Osteocyte (in vitro differentiated cells): ENCODE measurements at regions not wholly inside any gene's neighbourhood (a gene's known extent, or its start where the extent isn't known, plus 50 kb on each side); places are given as distances from the start of the nearest gene placed in this dataset.
"Not testable (repeated sequence)": the region's sequence is repeated elsewhere in the genome, so short reads cannot be mapped to it uniquely, and the experiment has no call there.

Source experiments
- DNase-seq: peaks from one replicate; pipeline ENCODE4 v3.0.0; 2021; ENCODE audit warnings: mixed read lengths; ENCODE audit not compliant: unreplicated experiment; ENCODE audit errors: extremely low spot score
- H3K27ac Mint-ChIP-seq: one replicate; pipeline ENCODE4 v1.8.0; 2021; ENCODE audit warnings: mild to moderate bottlenecking, mixed read lengths; ENCODE audit not compliant: unreplicated experiment
- H3K27me3 Mint-ChIP-seq: one replicate; pipeline ENCODE4 v1.8.0; 2021; ENCODE audit warnings: mixed read lengths; ENCODE audit not compliant: unreplicated experiment
- H3K36me3 Mint-ChIP-seq: one replicate; pipeline ENCODE4 v1.8.0; 2021; ENCODE audit warnings: mixed read lengths; ENCODE audit not compliant: unreplicated experiment
- H3K4me1 Mint-ChIP-seq: one replicate; pipeline ENCODE4 v1.8.0; 2021; ENCODE audit warnings: mixed read lengths; ENCODE audit not compliant: unreplicated experiment
- H3K4me3 Mint-ChIP-seq: one replicate; pipeline ENCODE4 v1.8.0; 2021; ENCODE audit warnings: mild to moderate bottlenecking, moderate library complexity, mixed read lengths; ENCODE audit not compliant: unreplicated experiment
- H3K9me3 Mint-ChIP-seq: one replicate; pipeline ENCODE4 v1.8.0; 2021; ENCODE audit warnings: mixed read lengths; ENCODE audit not compliant: unreplicated experiment
- TF ChIP-seq, protein P1 (sequence below): fragments of 200-600 bp; sonication (generic); IDR thresholded peaks from 2 replicates; pipeline ENCODE4 v1.5.0; 2021; ENCODE audit warnings: antibody characterized with exemption, mild to moderate bottlenecking, moderate library complexity

DNA sequence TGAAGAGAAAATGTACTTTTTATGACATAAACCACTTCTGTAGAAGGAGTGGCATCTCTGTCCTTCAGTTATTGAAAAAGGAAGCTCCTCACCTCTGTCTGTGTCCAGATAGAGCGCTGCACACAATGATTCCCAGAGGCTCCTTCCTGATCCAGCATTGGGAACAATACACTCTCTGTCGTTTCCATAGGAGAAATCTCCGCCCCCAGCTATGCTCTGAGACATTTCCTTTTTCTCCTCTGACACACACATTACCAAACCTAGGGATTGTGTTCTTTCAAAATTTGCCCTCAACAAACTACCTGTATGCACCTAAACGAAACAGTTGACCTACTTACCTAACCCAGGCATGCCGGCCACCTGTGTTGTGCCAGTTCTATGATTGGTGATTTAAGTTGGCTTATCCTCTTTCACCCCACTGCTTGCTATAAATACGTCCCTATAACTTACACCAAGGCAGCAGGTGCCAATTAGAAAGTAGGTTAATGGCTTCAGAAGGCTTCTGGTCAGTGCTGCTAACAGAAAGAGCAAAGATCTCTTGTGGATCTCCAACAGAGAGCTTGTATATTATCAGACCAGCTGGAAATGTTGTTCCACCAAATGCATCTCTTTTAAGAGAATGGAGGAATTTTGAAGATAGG lies 140.1 kb upstream of the JCAD start:
- DNase-seq = no peak
- H3K27ac Mint-ChIP-seq = no peak overlapping the region
- H3K9me3 Mint-ChIP-seq = peaks cover 8% of the 10 kb centered on the region
- H3K4me1 Mint-ChIP-seq = no peaks in the 10 kb centered on the region
- TF ChIP-seq, protein P1, sequence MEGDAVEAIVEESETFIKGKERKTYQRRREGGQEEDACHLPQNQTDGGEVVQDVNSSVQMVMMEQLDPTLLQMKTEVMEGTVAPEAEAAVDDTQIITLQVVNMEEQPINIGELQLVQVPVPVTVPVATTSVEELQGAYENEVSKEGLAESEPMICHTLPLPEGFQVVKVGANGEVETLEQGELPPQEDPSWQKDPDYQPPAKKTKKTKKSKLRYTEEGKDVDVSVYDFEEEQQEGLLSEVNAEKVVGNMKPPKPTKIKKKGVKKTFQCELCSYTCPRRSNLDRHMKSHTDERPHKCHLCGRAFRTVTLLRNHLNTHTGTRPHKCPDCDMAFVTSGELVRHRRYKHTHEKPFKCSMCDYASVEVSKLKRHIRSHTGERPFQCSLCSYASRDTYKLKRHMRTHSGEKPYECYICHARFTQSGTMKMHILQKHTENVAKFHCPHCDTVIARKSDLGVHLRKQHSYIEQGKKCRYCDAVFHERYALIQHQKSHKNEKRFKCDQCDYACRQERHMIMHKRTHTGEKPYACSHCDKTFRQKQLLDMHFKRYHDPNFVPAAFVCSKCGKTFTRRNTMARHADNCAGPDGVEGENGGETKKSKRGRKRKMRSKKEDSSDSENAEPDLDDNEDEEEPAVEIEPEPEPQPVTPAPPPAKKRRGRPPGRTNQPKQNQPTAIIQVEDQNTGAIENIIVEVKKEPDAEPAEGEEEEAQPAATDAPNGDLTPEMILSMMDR = no peak
- no peak overlapping the region for H3K4me3 Mint-ChIP-seq
- H3K36me3 Mint-ChIP-seq = peaks cover 2% of the 10 kb centered on the region
- H3K27me3 Mint-ChIP-seq = peaks cover 59% of the 10 kb centered on the region

DNA sequence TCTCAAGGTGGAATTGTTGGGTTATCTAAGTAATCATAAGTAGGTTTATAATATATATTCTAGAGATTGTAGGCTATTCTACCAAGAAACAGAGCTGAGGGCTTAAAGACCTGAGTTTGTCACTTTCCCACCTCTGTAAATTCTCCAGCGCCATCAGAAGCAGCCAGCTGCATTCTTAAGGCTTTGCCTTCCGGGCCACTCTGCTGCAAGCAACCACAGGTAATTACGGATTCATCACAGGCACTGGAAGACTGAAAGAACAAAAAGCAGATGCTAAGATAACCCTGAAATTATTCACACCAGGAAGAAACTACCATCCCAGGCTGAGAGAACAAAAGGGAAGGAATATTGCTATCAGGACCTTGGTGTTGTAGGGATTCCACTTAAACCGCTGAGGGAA lies 137.8 kb upstream of the JCAD start:
- no peak for DNase-seq
- TF ChIP-seq, protein P1 = no peak
- Mint-ChIP-seq H3K36me3 (peaks cover 4% of the 10 kb centered on the region), H3K4me1 (no peaks in the 10 kb centered on the region), H3K27ac (no peak overlapping the region), H3K9me3 (peaks cover 23% of the 10 kb centered on the region), H3K4me3 (no peak overlapping the region), H3K27me3 (peaks cover 62% of the 10 kb centered on the region)

DNA sequence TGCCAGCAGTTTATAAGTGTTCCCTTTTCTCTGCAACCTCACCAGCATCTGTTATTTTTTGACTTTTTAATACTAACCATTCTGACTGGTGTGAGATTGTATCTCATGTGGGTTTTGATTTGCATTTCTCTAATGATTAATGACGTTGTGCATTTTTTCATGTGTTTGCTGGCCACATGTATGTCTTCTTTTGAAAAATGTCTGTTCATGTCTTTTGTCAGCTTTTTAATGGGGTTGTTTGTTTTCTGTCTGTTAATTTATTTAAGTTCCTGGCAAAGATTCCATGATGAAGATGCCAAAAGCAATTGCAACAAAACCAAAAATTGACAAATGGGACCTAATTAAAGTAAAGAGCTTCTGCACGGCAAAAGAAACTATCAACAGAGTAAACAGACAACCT lies 137.2 kb upstream of the JCAD start:
- not testable (repeated sequence) for H3K27ac Mint-ChIP-seq, H3K4me3 Mint-ChIP-seq

DNA sequence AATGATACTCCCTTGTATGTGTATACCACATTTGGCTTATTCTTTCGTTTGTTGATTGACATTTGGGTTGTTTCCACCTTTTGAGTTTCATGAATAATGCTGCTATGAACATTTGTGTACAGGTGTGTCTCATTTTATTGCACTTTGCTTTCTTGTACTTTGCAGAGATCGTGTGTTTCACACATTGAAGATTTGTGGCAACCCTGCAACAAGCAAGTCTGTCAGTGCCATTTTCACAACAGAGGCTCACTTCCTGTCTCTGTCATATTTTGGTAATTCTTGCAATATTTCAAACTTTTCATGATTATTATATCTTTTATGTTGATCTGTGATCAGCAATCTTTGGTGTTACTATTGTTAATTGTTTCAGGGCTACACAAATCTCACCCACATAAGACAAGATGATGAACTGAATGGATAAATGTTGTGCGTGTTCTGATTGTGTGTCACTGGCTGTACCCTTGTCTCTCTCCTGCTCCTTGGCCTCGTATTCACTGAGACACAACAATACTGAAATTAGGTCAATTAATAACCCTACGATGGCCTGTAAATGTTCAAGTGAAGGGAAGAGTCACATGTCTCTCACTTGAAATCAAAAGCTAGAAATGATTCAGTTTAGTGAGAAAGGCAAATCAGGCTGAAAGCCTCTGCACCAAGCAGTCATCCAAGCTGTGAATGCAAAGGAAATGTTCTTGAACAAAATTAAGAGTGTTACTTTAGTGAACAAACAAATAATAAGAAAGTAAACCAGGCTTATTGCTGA lies 133.6 kb upstream of the JCAD start:
- Mint-ChIP-seq H3K4me3 (no peak overlapping the region), H3K27me3 (peaks cover 27% of the 10 kb centered on the region), H3K4me1 (peaks cover 15% of the 10 kb centered on the region), H3K27ac (no peak overlapping the region), H3K9me3 (peaks cover 23% of the 10 kb centered on the region), H3K36me3 (peaks cover 4% of the 10 kb centered on the region)
- TF ChIP-seq, protein P1 = no peak
- no peak for DNase-seq

More for the DNA sequence above, 137.2 kb upstream of the JCAD start:
- Mint-ChIP-seq H3K27me3 (peaks cover 59% of the 10 kb centered on the region), H3K9me3 (peaks cover 23% of the 10 kb centered on the region)
- H3K4me1 Mint-ChIP-seq, DNase-seq, H3K36me3 Mint-ChIP-seq: not testable (repeated sequence)

DNA sequence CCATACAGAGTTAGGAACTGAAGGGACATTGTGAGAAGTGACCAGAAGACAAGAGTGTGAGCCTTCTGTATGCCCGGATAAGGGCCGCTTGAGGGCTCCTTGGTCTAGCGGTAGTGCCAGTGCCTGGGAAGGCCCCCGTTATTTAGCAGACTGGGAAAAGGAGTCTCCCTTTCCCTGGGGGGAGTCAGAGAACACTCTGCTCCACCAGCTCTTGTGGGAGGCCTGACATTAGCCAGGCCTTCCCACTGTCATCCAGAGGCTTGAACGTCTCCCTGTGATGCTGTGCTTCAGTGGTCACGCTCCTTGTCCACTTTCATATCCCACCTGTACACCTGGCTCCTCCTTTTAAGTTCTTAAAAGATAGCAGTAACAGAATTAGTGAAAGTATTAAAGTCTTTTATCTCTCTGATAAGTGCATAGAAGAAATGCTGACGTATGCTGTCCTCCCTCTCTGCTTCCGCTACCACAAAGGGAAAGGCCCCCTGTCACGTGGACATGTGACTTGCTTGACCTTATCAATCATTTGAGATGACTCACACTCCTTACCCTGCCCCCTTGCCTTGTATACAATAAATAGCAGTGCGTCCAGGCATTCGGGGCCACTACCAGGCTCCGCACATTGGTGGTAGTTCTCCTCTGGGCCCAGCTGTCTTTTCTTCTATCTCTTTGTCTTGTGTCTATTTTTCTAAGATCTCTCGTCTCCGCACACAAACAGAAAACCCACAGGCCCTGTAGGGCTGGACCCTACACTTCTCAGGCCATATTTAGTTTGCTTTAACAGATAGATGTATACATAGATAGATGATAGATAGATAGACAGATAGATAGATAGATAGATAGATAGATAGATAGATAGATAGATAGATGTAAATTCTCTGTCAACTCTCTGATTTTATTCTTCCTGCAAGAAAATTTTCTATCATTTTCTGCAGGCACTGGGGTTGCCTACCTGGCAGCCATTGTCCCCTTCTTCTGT lies 131.5 kb upstream of the JCAD start:
- peaks cover 7% of the 10 kb centered on the region for H3K27me3 Mint-ChIP-seq
- no peak overlapping the region for H3K4me3 Mint-ChIP-seq
- TF ChIP-seq, protein P1 = no peak
- peaks cover 4% of the 10 kb centered on the region for H3K36me3 Mint-ChIP-seq
- H3K9me3 Mint-ChIP-seq = peaks cover 23% of the 10 kb centered on the region
- H3K4me1 Mint-ChIP-seq = peaks cover 27% of the 10 kb centered on the region
- no peak for DNase-seq
- H3K27ac Mint-ChIP-seq = no peak overlapping the region
